ENCODE measurements at regions not wholly inside any gene's neighbourhood (a gene's known extent, or its start where the extent isn't known, plus 50 kb on each side); places are given as distances from the start of the nearest gene placed in this dataset.
A peak's percentile ranks its signal among the peaks of the same experiment; 100 is the strongest.

DNA sequence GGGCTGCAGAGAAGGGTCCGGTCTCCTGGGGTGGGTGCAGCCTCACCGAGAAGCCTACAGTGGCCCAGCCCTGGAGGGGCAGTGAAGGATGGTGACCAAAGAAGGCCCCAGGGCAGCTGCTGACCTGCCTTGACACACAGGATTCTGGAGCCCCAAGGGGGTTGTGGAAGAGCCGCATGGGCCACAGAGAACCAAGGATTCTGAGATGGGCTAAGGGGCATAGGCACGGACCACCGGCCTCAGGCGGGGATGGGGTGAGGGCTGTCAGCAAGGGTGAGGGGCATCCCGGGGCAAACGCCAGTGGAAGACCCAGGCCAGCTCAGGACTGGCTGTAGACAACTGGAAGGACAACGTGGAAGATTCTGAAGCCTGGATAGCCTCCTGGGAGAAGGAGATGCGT lies 151.6 kb downstream of the TEX29 start:
- Histone ChIP-seq H3K4me1 (ENCODE audit: insufficient read depth, low read length, poor library complexity, severe bottlenecking) (no peaks in the 10 kb centered on the region), H3K9me3 (ENCODE audit: low read depth, low read length, poor library complexity, severe bottlenecking) (no peaks in the 10 kb centered on the region), H3K27ac (ENCODE audit: low read depth, low read length, poor library complexity, severe bottlenecking) (no peak overlapping the region), H3K36me3 (ENCODE audit: insufficient read depth, low read length, poor library complexity, severe bottlenecking) (no peaks in the 10 kb centered on the region), H3K4me3 (ENCODE audit: low read depth, low read length, poor library complexity, severe bottlenecking) (no peak overlapping the region), H3K27me3 (replicated peaks; ENCODE audit: insufficient read depth, low read depth, low read length, poor library complexity) (peaks cover 4% of the 10 kb centered on the region)
- intact Hi-C loops (cut with micrococcal nuclease; ENCODE audit: unreplicated experiment): no loop called here
- no TSS peak for BruUV-seq (replicated peaks)
- ChIA-PET CTCF (no interaction called here), POLR2A (ENCODE audit: low non-redundant PET) (no interaction called here)
- DNase-seq (ENCODE audit: low spot score): no peak
- TF ChIP-seq, protein P1, sequence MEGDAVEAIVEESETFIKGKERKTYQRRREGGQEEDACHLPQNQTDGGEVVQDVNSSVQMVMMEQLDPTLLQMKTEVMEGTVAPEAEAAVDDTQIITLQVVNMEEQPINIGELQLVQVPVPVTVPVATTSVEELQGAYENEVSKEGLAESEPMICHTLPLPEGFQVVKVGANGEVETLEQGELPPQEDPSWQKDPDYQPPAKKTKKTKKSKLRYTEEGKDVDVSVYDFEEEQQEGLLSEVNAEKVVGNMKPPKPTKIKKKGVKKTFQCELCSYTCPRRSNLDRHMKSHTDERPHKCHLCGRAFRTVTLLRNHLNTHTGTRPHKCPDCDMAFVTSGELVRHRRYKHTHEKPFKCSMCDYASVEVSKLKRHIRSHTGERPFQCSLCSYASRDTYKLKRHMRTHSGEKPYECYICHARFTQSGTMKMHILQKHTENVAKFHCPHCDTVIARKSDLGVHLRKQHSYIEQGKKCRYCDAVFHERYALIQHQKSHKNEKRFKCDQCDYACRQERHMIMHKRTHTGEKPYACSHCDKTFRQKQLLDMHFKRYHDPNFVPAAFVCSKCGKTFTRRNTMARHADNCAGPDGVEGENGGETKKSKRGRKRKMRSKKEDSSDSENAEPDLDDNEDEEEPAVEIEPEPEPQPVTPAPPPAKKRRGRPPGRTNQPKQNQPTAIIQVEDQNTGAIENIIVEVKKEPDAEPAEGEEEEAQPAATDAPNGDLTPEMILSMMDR (conservative IDR thresholded peaks at IDR 0.05; ENCODE audit: low read depth, low read length): no peak
- TF ChIP-seq EZH2 (IDR thresholded peaks at IDR 0.05; ENCODE audit: borderline replicate concordance, low read depth, low read length, poor library complexity, severe bottlenecking): no peak

DNA sequence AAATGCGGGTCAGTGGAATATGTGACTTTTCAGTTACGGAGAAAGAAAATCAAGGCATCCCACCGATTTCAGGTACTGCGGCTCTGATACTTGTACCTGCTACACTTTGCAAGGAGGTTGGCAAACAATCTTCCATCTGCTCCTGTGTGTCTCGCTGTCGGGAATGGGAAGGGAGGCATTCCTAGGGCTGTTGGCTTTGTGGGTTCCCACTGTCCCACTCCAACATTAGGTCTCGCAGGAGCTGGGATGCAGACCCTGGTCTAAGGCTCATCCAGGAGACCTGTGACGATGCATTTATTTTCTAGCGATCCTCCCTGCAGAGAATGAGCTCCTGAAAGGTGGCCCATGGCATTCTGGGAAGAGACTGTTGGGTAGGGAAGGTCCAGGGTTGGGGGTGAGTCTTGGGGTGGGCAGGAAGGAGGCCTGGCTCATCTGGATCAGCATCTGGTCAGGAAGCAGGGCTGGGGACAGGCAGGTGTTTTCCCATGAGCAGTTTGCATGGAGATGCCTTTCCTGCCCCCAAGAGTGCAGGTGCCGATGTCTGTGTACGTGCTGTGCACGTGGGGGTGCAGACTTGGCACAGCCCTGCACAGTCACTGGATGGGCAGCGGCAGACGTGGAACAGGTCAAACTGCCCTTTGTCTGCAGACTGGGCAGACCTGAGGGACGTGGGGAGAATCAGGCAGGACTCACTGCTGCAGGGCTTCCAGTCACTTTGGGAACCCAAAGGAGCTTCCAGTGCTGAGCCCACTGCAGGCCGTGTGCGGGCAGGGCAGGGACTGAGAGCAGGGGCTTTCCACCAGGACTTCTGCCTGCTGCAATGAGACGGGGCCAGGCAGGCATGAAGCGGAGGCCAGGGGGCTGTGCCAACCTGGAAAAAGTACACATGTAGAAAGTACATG lies 152.4 kb downstream of the TEX29 start:
- no peaks in the 10 kb centered on the region for H3K9me3 ChIP-seq (ENCODE audit: low read depth, low read length, poor library complexity, severe bottlenecking)
- ChIA-PET POLR2A (ENCODE audit: low non-redundant PET) (no interaction called here), CTCF (no interaction called here)
- no TSS peak for BruUV-seq (replicated peaks)
- no peaks in the 10 kb centered on the region for H3K4me1 ChIP-seq (ENCODE audit: insufficient read depth, low read length, poor library complexity, severe bottlenecking)
- H3K27me3 ChIP-seq (replicated peaks; ENCODE audit: insufficient read depth, low read depth, low read length, poor library complexity): peaks cover 4% of the 10 kb centered on the region
- intact Hi-C loops (cut with micrococcal nuclease; ENCODE audit: unreplicated experiment): no loop called here
- no peak for DNase-seq (ENCODE audit: low spot score)
- no peak overlapping the region for H3K4me3 ChIP-seq (ENCODE audit: low read depth, low read length, poor library complexity, severe bottlenecking)
- no peaks in the 10 kb centered on the region for H3K36me3 ChIP-seq (ENCODE audit: insufficient read depth, low read length, poor library complexity, severe bottlenecking)
- H3K27ac ChIP-seq (ENCODE audit: low read depth, low read length, poor library complexity, severe bottlenecking): no peak overlapping the region
- no peak for TF ChIP-seq EZH2 (IDR thresholded peaks at IDR 0.05; ENCODE audit: borderline replicate concordance, low read depth, low read length, poor library complexity, severe bottlenecking)
- TF ChIP-seq, protein P1 (conservative IDR thresholded peaks at IDR 0.05; ENCODE audit: low read depth, low read length): no peak

DNA sequence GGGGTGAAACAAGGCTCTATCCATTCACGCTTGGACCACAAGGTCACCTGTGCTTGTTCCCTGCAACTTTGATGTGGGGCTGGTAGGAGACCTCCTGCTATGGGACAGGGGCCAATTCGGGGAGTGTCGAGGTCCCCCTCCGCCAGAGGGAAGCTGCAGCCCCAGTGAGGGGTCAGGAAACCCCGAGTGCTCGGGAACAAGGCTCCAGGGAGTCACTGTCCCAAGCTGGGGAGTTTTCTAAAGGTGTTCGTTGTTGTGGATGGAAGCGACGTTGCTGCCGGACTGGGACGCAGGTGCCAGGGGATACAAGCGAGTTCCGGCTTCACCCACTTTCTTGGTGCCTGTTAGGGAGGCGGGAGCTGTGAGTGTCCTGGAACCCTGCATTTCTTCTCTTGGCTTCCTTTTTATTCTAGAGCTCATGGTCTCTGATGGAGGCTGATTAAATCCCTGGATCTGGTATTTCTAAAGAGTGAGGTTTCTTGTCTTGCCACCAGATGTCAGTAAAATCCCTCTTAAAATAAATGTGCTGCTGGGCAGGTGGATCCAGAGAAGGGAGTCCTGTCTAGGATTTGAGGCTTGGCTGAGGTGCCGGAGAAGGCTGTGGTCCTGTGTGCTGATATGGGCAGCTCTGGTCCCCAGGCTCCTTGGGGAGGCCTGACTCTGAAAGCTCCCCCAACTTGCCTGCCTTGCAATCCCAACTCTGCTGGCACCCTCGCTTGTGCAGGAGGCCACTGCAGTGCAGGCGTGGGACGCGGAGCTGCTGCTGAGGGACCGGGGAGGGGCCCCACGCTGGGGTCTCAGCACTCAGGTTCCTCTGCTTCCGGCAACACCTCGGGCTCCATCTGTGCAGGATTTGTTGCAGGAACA lies 153.9 kb downstream of the TEX29 start:
- CTCF ChIA-PET: interaction anchor here (0.9 to 1.8 kb wide), 2 partner anchors 969 to 1131 kb away, joined by 5 to 8 read pairs; no protein-coding TSS in a partner anchor
- Histone ChIP-seq H3K4me3 (ENCODE audit: low read depth, low read length, poor library complexity, severe bottlenecking) (no peak overlapping the region), H3K4me1 (ENCODE audit: insufficient read depth, low read length, poor library complexity, severe bottlenecking) (no peaks in the 10 kb centered on the region), H3K9me3 (ENCODE audit: low read depth, low read length, poor library complexity, severe bottlenecking) (no peaks in the 10 kb centered on the region), H3K36me3 (ENCODE audit: insufficient read depth, low read length, poor library complexity, severe bottlenecking) (no peaks in the 10 kb centered on the region), H3K27ac (ENCODE audit: low read depth, low read length, poor library complexity, severe bottlenecking) (no peak overlapping the region), H3K27me3 (replicated peaks; ENCODE audit: insufficient read depth, low read depth, low read length, poor library complexity) (peaks cover 11% of the 10 kb centered on the region)
- POLR2A ChIA-PET (ENCODE audit: low non-redundant PET): no interaction called here
- intact Hi-C loops (cut with micrococcal nuclease; ENCODE audit: unreplicated experiment): loop anchor here (1.0 to 2.0 kb wide), 2 partner anchors 970 to 1132 kb away; no protein-coding TSS in a partner anchor
- DNase-seq (ENCODE audit: low spot score): peak; percentile 70
- no TSS peak for BruUV-seq (replicated peaks)
- TF ChIP-seq EZH2 (IDR thresholded peaks at IDR 0.05; ENCODE audit: borderline replicate concordance, low read depth, low read length, poor library complexity, severe bottlenecking): no peak
- TF ChIP-seq, protein P1 (conservative IDR thresholded peaks at IDR 0.05; ENCODE audit: low read depth, low read length): peak; percentile 59
